ENCODE measurements at regions not wholly inside any gene's neighbourhood (a gene's known extent, or its start where the extent isn't known, plus 50 kb on each side); places are given as distances from the start of the nearest gene placed in this dataset.

DNA sequence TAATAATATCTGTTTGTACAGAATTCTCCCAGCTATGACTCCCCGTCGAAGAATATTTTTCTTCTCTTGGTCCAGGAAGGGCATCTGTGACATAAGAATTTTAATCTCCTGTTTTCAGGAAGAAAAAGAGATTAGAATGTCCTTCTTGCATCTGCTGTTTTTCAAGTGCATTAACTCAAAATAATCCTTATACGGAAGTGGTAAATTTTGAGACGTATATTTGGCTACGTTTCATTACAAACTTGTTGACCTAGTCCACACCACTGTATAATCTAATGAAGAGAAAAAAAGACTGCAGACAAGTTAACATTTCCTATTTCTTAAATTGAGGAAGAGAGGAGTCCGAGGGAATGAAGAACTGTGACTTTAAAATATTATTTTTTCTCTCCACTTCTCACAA is 959.9 kb downstream of the DIAPH3 start:
- TF ChIP-seq CTCF (IDR thresholded peaks at IDR 0.05; ENCODE audit: low read length), result no peak
- no peak for TF ChIP-seq EZH2 (optimal IDR thresholded peaks at IDR 0.05; ENCODE audit: low read depth, low read length)
